ENCODE measurements at regions not wholly inside any gene's neighbourhood (a gene's known extent, or its start where the extent isn't known, plus 50 kb on each side); places are given as distances from the start of the nearest gene placed in this dataset.

DNA sequence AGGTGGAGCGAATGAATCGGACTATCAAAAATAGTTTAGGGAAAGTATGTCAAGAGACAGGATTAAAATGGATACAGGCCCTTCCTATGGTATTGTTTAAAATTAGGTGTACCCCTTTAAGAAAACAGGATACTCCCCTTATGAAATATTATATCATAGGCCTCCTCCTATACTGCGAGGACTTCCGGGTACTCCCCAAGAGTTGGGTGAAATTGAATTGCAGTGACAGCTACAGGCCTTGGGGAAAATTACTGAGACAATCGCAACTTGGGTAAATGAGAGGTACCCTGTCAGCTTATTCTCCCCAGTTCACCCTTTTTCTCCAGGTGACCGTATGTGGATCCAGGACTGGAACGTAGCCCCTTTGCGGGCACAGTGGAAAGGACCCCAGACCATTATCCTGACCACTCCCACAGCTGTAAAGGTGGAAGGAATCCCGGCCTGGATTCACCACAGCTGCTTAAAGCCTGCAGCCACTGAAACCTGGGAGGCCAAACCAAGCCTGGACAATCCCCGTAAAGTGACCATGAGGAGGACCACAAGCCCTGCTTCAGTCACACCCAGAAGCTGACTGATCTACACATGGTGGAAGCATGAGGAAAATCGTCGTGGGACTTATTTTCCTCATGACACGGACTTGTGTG, 1138.1 kb downstream of the ARAP2 start:
- DNase-seq, result no peak

DNA sequence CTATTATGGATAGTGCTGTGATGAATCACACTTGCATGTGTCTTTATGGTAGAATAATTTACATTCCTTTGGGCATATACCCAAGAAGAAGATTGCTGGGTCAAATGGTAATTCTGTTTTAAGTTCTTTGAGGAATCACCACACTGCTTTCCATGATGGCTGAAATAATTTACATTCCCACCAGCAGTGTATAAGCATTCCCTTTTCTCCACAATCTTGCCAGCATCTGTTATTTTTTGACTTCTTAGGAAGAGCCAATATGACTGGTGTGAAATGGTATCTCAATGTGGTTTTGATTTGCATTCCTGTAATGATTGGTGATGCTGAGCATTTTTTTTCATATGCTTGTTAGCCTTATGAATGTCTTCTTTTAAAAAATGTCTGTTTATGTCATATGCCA, 1120.2 kb downstream of the ARAP2 start:
- DNase-seq, result no peak

DNA sequence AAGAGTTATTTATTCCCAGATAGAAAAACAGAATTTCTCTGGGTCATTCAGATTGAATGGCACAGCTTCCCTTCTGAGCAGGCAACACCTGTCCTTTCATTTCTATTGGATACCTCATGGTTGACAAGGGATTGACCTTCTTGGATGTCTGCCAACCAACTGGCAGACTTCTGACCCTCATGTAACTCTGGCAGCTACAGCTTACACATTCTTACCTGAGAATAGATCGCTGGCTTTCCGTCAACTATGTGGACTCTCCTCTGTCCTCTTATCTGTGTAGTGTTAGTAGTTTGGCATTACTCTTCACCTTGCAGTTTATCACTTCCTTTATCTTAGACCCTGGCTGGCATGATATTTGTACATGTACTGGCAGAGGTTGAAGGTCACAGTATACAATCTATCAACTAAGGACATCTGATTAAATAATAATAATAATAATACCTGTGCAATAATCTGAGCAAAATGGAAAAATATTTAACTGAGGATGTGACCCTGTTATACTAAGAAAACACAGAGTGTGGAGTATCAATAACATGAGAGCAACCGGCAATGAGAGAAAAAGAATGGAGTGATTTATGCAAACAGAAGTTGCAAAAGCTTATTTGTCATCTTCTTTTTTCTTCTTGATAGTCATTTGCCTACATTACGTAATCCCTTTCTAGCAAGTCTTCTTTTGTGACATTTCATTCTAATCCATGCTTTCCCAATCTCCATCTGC, 1118.2 kb downstream of the ARAP2 start:
- DNase-seq, result no peak

DNA sequence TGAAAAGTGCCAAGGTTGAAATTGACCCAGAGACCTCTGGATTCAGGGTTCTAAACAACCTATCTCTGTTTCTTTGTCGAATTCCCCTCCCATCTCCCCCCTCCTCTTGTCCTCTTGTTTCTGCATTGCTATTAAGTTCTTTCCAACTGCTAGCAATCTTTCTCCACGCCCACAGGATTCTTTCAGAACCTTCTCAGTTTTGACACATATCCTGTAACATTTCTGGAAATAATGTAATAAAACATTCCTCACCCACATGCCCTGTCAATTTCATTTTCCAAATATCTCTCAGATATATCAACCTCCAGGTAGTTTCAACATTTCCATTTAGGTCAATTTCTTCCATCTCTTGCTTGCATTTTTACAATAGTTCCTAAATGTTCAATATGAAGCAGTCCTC, 1105.9 kb downstream of the ARAP2 start:
- no peak for DNase-seq

DNA sequence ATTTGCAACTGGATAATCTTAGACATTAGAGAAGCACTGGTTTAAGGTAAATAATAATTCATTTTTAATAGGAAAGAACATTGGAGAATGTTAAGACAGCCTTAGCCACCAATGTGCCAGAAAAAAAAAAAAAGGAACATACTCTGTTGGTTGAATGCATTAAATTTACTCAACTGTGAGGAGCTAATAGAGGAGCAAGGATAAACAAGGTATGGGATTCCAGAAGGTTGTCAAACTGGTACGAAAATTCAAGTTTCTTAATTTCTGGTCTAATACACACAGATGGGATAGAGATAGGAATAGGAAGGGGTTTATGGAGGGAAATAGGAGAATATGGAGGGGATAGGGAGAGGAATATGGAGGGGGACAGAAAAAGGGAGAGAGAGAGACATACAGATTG, 1096.6 kb downstream of the ARAP2 start:
- DNase-seq, result no peak

DNA sequence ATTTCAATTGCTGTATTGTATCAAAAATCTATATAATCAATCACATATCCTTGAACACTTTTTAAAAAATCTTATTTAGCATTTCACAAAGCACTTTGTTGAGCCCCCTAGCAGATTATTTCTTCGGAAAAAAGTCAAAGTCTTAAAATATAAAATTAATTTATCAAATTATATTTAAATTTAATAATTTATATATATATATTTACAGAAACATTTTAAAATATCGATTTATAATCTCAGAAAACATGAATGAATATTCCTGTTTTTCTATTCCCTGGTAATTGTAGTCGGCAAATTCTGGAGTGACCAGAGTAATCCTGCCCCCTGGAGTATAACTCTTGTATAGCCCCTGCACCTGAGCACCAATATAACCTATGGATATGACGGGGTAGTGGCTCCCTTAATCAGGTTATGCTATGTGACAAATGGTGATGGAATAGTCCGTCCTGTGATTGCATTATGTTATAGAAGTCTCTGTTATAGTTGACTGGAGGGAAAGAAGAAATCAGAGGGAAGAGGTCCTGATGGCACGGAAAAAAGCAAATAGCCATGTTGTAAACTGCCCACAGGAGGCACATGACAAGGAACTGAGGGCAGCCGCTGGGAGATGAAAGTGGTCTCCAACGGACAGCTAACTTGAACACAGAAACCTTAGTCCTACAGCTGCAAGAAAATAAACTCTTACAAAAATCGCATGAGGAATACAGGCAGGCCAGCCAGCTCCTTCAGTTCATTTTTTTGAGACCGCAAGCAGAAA, 1092.3 kb downstream of the ARAP2 start:
- no peak for DNase-seq

DNA sequence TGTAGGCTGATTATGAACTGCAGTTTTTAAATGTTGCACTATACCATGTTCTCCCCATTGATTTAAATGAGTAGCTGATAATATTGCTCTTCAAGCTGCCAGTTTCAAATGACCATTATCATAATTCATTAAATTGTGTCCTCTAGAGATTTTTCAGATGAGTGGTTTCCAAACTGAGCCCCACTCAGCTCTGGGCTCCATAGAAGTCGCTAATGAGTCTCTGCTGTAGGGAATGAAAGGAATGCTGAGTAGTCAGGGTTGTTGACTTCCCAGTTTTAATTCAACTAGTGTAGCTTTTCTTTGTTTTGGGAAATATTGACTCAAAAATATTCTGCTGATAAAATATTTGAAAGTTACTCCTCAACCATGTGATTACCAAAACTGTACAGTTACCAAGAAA, 1081.1 kb downstream of the ARAP2 start:
- no peak for DNase-seq

DNA sequence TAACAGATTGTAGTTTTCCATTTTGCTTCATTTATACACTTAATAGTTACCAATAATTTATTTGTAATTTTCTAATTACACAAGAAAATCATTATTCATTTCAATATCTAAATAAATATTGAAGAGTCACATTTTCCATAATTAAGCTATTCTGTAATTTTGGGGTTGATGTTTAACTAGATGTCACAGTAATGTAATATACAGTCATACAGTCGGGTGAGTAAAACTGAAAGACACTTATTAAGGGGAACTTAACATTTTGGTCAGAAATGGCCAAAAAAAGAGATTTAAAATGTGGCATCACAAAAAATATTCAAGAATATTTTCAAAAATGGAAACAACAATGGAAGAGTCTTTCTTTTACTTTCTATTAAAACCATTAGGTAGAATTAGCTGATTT, 1080.3 kb downstream of the ARAP2 start:
- no peak for DNase-seq

DNA sequence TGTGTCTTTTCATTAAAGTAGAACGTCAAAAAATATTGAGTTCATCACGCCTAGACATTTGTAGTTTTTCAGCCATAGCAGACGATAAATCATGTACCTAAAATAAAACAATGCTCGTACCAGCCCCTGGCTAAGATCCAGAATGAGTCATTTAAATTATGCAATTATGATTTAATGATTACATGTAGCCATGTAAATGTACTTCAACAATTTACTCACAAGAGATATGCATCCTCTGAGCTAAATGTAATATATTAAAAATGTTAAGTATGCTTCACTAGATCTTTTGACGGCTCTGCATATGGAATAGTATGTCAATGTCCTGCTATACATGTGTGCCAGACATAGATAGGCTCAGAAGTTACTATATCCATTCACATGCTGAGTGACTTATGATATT, 1077.8 kb downstream of the ARAP2 start:
- no peak for DNase-seq

DNA sequence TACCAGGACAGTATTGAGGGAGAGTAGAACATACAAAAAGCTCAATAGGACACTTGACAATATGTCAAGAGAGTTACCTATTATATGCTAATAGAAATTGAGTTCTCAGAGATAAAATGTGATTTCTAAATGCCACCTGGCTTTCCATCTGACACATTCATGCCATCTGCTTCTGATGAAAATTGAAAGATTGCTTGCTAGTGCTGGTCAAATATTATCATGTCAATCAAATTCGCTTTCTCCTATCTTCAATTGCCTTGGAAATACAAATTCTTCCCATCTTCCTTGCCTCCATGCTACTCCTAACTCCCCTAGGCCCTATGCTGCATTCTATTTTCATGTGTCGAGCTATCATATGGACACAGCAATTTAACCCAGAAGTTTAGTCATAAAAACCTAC, 1076.9 kb downstream of the ARAP2 start:
- DNase-seq, result no peak

DNA sequence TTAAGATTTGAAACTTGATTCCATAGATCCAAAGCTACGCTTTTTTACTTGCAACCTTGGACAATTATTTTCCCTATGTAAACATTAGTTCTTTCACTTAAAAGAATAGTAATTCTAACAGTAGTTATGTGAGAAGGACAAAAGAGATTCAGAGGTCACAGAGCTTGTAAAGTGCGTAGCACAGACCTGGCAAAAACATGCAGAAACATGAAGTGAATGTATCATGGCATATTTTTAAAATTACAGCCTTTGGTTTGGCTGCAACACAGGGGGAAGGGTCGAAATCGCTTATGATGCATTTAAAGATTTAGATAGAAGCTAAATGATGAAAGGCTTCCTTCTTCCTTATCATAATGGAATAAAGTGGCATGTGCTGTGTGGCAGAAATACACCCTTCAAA, 1068.8 kb downstream of the ARAP2 start:
- DNase-seq, result no peak

DNA sequence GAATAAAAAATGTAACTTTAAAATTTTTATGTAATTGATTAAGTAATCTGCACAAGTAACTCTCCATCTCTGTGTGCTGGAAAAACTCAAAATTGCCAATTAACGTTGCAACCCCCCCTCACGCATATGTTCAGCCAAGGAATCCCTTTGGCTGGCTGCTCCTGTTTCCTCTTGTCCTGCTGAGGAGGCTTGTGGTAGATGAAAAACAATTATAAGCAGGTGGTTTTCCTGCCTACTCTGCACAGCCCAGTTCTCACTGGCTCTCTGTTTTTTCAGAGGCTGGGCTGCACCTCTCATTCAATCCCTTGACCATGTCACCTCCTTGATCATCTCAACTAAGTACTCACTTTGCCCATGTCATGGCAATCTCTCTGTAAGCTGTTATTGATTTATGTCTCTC, 1068.4 kb downstream of the ARAP2 start:
- no peak for DNase-seq

DNA sequence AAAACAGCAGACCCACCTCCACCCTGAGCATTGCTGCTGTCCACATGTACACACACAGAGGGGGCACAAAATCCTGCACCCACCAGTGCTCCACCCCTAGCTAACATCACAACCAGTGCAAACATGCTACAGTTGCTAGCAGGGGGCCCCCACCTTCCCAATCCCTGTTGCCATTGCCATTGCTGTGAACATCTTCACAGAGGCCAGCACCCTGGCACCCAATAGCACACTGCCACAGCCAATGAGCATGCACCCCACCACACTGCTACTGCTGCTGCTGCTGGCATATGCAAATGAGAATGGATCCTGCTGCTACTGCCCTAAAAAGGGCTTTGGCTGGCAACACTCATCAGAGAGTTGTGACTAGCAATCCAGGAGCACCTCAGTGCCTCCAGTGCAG, 1061.9 kb downstream of the ARAP2 start:
- no peak for DNase-seq

DNA sequence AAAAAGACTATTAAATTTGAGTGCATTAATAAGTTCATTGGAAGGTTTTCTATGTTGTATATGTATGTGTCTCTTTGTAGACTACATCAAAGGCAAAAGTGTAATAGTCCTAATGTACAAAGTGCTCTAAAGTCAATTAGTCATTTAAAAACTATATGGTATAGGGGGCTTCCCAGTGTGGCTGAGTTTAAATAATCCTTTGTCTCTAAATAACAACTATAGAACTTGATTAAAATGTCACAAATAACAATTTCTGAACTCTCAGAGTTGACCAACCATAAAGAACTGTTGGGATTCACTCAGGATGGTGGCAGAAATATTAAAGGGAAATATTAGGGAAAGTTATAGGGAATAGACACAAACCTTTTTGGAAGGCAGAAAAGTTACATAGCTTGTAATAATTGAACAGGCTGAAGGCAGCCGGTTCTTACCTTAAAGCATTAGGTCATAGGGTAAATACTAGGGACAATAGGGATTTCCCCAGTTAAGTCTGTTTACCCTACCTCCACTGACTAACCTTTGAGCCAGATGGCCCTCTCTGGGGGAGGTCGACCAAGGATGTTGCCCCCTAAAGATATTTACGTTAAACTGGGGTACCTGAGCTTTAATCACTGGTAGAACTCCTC, 1054.2 kb downstream of the ARAP2 start:
- no peak for DNase-seq

DNA sequence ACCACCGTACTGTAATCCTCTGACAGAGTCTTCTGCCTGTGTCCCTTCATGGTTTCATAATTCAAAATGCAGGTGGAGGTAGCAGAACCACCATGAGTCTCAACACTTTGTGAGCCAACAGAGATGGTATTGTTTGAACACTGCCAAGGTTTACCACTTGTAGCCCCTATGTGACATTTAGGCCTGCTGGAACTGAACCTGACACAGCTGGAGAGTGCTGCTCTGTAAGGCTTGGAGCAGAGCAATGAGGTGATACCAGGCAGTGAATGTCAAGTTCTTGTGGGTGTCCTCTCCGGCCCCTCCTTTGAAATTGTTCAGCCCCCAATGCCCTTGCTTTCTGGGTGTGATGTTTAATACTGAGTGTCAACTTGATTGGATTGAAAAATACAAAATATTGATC, 1042.9 kb downstream of the ARAP2 start:
- no peak for DNase-seq

DNA sequence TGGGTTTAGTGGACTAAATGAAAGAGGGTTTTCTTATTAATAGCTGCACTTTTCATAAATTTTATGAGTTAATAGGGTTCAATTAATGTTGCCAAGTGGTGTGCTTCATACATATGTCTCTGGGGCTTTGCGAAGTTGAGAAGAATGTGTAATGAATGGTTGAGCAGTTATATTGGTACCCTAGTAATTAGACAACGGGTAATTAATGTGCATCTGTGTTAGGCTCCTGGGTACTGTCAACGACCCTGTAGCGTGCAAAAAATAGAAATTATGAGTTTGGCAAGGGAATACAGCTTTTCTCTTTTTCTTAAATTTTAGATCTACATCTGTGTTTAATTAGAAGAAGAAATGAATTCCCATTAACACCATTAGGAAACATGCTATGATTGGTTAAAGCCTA, 1027.7 kb downstream of the ARAP2 start:
- no peak for DNase-seq

DNA sequence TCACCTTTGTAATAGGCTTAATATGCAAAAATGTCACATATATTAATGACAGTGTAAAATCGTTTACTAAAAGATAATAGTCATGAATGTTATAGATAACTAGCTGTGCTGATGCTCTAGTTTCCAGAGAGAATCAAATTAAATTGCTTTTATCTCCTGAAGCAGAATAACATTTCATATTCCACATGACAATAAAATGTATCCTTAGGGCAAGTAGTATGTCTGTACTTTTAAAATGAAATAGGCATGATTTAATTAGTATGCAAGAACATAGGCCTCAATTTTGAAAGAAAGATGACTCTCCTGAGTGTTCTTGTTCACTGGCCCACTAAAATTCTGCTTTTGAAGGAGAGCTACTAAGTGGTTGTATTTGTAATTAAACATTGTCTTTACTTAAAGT, 1027.0 kb downstream of the ARAP2 start:
- DNase-seq, result no peak

DNA sequence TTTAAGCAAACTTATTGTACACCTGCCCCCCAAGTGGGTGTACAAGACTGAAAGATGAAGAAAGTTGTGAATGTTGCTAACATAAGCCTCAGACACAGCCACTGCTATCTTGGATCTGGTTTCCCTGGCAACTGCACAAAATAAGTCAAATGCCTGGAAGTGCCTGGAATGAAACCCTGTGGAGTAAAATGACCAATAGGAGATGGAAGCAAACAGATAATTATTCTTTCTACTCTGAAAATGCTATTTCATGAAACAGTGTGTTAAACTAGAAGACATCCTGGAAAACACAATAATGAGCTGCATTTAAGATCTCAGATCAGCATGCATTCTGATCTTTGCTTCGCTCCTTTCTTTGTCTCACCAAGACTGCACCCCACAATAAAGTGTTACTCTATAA, 1016.0 kb downstream of the ARAP2 start:
- DNase-seq, result no peak

DNA sequence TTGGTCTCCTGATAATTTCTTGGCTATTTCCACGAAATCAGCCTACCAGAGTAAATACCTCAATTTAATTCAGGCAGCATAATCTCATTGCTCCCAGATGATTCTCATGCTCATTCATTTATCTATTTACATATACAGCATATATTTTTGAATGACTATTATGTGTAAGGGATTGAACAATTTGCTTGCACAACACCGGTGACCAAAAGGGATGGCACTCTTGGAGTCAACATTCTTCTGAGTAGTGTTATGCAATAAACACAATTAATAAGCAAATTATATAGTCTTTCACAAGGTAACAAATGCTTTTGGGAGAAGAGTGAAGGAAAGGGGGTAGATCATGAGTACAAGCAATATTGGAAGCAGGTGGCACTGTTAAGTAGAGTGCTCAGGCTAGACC, 1015.3 kb downstream of the ARAP2 start:
- no peak for DNase-seq

DNA sequence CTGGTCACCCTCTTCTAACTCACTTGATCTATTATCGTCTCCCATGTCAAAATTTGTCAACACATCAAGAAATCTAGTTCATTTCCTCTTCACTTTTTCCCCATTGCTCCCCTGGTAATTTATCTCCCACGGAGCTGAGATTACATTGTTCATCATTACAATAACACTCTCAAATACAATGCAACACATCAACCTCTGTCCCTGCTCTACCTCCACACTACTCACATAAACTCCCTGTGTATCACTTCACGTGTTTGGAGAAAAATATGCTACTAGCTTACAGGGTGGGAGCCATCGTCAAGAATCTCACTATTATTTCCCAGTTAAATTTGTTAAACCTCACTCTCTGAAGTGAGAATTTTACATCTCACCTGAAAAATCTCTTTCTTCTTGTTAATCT, 1006.4 kb downstream of the ARAP2 start:
- DNase-seq, result no peak

DNA sequence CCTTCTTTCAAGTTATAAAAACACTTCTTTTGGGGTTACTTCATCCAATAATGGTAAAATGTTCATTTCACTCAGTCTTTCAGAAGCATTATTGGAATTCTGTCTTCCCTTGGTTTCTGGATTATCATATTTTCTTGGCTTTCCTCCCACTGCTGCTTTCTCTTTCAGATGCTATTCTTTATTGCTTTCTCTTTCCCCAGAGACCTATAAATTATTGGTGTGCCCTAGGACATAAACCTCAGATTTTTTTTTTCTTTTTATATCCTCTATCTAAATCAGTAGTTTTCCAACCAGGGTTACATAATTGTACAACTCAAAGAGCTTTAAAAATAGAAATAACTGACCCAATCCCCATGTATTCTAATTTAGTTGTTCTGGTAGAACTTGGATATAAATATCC, 1005.5 kb downstream of the ARAP2 start:
- no peak for DNase-seq

DNA sequence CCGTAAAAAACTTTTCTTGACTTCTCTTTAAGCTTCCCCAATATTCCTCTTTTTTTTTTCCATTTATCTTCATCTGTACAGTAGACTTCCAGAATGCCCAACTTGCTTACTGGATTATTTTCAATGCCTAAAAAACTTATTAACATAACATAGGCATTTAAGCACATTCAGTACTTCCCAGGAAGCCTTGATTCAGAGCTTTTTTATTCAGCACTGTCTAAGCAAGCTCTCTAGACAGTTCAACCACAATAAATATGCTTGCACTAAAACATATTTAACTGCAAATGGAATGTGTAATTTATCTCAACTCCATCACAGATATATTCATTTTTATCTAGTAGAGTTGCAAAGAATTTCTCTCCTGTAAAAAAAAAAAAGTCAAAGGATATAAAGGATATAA, 997.8 kb downstream of the ARAP2 start:
- no peak for DNase-seq

DNA sequence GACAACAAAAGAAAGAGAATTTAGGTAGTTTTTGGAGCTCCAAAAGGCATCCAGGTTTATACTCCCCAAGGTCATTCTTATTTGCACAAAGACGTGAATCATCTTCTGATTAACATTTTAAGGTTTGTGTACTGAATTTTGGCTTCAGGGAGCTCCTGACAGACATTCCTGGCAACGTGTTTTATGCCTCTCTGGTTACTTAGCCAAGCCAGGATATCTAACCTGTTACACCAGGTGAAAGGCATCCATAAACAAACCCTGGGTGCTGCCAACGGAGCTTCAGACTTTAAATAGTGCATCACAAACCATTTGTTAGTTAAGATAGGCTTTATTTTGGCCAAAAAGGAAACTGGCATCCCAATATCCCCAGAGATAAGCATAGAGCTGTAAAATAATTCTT, 997.3 kb downstream of the ARAP2 start:
- DNase-seq, result no peak

DNA sequence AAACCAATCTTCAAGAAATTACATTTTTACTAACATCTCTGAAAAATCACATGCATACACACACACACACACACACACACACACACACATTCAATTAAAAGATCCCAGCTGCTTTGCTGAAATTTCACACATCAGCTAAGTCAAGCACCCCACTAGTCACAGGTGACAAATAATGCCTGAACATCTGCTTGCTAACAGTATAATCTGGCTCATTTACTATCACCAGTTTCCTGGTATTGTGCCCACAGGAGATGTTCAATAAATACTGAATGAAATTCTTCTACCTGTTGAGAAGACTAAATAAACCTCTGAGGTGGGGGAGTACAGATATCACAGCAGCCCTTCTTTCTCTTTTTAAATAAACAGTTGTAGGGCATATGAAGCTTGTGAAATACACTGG, 994.0 kb downstream of the ARAP2 start:
- no peak for DNase-seq
